Skin of body (tissue), 1 donor: ENCODE measurements at regions not wholly inside any gene's neighbourhood (a gene's known extent, or its start where the extent isn't known, plus 50 kb on each side); places are given as distances from the start of the nearest gene placed in this dataset.

Source experiments
- DNase-seq: peaks from one replicate; lab custom pipeline; 2025; lab: John Stamatoyannopoulos, UW

GRCh38 chr7:1358376-1359050 lies 100.8 kb downstream of the MICALL2 start:
- DNase-seq = no peak

- DNase-seq = no peak
These were observed 100.2 kb downstream of the MICALL2 start for GRCh38 chr7:1359051-1359400.

- DNase-seq = no peak
These were observed 99.4 kb downstream of the MICALL2 start for GRCh38 chr7:1359681-1360485.

- DNase-seq = no peak
These were observed 98.7 kb downstream of the MICALL2 start for GRCh38 chr7:1360521-1360971.

- no peak for DNase-seq
These were observed 98.1 kb downstream of the MICALL2 start for GRCh38 chr7:1361016-1361755.

GRCh38 chr7:1361756-1362125 lies 97.5 kb downstream of the MICALL2 start:
- no peak for DNase-seq

GRCh38 chr7:1362301-1362700 lies 97.0 kb downstream of the MICALL2 start:
- no peak for DNase-seq

- DNase-seq = no peak
These were observed 95.0 kb downstream of the MICALL2 start for GRCh38 chr7:1364068-1364905.

GRCh38 chr7:1364906-1365570 lies 94.2 kb downstream of the MICALL2 start:
- DNase-seq = no peak

- DNase-seq = no peak
These were observed 93.4 kb downstream of the MICALL2 start for GRCh38 chr7:1365846-1366245.

GRCh38 chr7:1366801-1367405 lies 92.4 kb downstream of the MICALL2 start:
- no peak for DNase-seq

GRCh38 chr7:1367501-1368183 lies 91.6 kb downstream of the MICALL2 start:
- no peak for DNase-seq

- no peak for DNase-seq
These were observed 91.0 kb downstream of the MICALL2 start for GRCh38 chr7:1368184-1368681.

GRCh38 chr7:1368682-1369571 lies 90.3 kb downstream of the MICALL2 start:
- no peak for DNase-seq

- no peak for DNase-seq
These were observed 89.2 kb downstream of the MICALL2 start for GRCh38 chr7:1369916-1370657.

GRCh38 chr7:1370738-1371137 lies 88.5 kb downstream of the MICALL2 start:
- DNase-seq = no peak

GRCh38 chr7:1372063-1372462 lies 87.2 kb downstream of the MICALL2 start:
- no peak for DNase-seq
